GM19035 (cell line): ENCODE measurements at regions not wholly inside any gene's neighbourhood (a gene's known extent, or its start where the extent isn't known, plus 50 kb on each side); places are given as distances from the start of the nearest gene placed in this dataset.
"Not testable (repeated sequence)": the region's sequence is repeated elsewhere in the genome, so short reads cannot be mapped to it uniquely, and the experiment has no call there.

Experiments used
- ATAC-seq: cut with Tn5 transposase; IDR thresholded peaks from one replicate; pipeline ENCODE4 v1.9.1; 2021; ENCODE audit not compliant: unreplicated experiment

DNA sequence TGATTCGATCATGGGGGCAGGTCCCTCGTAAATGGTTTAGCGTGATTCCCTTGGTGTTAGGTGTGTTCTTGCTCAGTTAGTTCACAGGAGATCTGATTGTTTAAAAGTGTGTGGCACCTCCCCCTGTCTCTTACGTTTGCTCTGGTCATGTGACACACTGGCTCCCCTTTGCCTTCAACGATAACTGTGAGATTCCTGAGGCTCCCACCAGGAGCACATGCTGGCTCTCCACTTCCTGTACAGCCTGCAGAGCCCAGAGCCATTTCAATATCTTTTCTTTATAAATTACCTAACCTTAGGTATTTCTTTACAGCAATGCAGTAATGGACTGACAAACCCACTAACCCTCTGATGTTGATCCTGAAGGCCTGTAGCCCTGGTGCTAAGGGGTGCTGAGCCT lies 141.9 kb downstream of the FCRL5 start:
- ATAC-seq, result no peak

DNA sequence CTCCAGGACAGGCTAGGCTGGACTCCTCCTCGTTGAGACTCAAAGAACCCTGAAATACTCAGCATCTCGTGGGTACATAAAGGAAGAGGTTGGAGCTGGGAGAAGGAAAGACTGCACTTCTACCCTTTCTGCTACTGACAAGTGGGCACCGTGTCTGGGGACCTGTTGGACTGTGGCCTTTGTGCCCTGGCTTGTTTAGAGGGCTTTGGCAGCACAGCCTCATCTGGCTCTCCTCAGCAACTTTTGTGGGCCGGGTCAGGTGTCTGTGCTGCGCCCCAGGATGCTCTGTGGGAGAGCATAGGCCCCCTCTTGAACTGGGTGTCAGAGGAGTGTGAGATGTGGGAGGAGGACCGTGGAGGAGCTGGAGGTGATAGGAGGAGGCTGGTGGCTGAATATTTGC lies 142.4 kb downstream of the FCRL5 start:
- no peak for ATAC-seq

DNA sequence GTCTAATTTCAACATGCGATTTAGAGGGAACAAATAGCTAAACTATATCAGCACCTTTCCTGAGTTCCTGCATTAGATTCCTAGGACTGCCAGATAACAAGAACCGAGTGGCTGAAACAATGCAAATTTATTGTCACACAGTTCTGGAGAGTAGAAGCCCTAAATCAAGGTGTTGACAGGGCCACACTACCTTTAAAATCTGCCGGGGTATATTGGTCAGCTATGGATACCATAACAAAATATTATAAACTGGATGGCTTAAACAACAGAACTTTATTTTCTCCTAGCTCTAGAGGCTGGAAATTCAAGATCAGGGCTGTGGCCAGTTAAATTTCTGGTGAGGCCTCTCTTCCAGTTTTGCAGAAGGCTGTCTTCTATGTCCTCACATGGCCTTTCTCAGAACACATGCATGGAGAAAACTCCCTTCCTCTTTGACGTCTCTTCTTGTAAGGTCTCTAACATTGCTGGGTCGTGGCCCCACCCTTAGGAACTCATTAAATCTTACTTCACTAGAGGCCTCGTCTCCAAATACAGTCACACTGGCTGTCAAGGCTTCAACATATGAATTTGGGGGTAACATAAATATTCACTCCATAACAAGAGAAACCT lies 144.3 kb downstream of the FCRL5 start:
- no peak for ATAC-seq

DNA sequence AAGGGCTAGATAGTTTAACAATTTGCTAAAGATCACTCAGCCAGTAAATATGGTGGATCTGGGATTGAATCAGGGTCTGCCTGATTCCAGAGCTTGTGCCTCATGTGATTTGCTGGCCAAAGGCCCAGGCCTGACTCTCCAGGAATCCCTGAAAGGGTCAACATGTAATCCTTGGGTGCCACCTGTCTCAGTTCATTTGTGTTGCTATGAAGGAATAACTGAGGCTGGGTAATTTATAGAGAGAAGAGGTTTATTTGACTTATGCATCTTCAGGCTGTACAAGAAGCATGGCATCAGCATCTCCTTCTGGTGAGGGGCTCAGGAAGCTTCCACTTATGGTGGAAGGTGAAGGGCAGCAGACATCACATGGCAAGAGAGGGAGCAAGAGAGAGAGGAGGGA lies 144.9 kb downstream of the FCRL5 start:
- no peak for ATAC-seq

DNA sequence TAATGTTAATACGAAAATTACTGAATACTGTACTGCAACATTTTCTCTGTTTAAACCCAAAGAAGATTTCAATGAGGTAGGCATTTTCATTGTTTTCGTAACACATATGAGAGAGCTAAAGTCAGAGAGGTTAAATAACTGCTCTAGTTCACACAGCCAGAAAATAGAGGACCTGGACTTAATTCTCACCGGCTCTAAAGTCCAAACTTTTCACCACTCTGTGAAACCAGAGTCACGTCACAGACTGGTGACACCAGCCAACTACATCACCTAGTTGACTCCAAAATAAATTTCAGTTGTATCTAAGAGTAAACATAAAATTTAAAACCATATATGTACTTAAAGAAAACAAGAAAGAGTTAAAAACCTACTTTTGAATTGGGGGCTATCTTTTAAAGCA lies 146.7 kb downstream of the FCRL5 start:
- no peak for ATAC-seq

DNA sequence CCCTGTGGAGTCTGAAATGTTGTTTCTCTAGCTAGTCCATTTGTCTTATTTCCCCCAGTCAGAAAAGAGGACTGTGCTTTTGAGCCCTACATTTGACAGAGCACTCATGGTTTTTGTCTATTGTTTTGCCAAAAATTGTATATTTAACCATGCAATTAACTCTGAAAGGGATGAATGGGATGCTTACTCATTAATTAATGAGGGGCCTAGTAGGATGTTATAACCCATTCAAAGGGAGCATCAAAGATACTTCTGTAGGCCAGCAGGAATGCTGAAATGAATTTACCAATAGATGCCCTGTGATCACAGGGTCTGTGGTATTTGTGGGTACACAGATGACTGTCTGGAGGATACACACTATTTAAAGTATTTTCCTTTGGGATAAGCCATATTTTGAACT lies 147.7 kb downstream of the FCRL5 start:
- ATAC-seq, result no peak

DNA sequence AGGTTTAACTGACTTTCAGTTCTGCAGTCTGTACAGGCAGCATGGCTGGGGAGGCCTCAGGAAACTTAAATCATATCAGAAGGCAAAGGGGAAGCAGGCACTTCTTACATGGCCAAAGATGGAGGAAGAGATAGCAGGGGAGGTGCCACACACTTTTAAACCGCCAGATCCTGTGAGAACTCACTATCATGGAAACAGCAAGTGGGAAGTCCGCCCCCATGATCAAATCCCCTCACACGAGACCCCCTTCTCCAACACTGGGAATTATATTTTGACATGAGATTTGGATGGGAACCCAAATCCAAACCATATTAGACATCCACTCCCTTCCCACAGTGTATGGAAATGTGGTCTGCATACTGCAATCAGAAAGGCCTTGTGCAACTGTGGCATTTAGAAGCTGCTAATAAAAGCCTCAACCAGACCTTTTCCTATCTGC lies 148.2 kb downstream of the FCRL5 start:
- ATAC-seq, result peak; percentile 16

DNA sequence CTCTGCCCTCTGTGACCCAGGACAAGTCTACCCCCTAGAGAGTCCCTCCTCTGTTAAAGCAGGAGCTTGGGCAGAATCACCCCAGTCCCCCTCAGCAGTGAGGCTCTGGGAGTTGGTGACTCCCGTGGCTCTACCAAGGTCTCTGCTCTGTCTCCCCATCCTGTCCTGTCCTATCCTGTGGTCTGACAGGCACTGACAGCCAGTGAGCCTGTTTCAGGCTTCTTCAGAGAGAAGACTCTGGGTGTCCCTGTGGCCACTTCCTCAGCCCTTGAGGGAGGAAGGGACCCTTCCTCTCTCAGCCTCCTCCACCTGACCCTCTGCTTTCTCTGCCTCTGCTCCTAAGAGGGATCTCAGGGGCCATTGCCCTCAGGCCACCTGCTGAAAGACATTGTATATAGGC lies 148.7 kb downstream of the FCRL5 start:
- ATAC-seq, result peak; percentile 20

DNA sequence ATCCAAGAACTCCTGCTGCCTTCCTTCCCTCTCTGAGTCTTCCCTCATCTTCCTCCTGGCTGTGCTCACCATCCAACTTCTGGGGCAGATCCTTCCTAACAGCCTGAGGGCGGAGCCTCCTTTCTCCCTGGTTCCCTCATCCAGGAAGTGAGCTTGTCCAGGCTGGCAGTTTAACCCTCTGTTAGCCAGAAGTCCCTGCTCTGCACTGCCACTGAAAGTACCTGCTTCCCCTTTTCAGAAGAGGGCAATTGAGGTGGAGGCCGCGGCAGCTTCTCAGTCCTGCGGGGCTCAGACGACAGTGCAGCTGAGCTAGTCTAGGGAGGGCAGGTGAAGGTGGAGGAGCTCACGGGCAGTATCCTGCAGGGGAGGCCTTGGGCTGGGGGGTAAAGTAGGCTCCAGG lies 149.1 kb downstream of the FCRL5 start:
- peak; percentile 66 for ATAC-seq

DNA sequence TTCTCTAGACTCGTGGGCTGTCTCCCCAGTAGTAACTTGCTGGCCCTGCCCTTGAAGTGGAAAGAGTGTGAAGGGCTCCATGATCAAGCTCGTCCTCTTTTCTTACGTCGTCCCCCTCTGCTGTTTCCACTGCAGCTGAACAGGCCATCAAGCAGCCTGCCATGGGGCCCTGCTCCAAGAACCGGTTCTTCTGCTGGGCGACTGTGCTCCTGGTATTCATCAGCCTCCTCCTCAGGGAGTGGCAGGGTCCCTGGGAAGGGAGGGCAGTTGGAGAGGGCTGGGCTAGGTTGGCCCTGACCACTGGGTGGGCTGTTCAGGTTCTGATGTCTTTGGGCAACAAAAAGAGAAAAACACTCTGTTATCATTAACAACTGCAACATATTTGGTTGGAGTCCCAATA lies 151.5 kb downstream of the FCRL5 start:
- ATAC-seq, result no peak

DNA sequence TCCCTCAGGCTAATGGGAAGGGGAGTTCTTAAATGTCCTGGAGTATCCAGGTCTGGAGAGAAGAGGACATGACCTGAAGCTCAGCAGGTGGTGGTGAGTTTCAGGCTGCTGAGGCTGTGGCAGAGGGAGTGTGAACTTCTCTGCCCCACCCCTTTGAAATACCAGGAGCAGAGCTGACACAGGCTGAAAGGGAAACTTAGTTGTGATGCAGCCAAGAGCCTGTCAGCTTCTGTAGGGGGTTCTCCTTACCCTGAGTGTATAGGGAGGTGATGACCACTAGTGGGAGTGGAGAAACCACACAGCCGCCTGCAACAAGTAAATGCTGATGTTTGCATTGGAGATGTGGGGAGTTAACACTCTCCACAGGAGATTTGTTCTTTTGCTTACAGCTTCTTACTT lies 152.3 kb downstream of the FCRL5 start:
- ATAC-seq, result peak; percentile 63

DNA sequence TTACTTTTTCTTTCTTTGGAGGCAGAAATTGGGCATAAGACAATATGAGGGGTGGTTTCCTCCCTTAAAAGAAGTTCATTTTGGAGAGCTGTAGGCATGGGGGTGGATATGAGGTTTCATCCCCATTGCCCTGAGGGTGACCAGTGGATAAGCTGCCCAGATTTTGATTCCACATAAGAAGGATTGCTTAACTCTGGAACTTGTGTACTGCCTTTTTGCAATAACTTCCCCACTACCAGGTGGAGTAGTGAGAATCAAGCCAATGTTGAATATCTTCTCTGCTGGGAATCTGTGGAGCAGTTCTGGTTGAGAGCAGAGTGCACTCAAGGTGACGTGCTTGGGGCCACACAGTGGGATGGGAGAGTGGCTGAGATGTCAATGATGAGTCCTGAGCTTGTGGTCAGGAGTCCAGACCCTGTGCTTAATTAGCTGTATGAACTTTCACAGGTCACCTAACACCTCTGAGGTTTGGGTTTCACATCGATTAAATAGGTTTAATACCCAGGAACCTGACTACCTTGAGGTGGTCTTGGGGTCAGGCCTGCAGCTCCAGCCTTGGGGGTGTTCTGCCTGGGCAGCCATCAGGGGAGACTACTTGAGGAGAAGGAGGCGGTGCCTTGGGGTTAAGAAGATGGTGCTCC lies 152.9 kb downstream of the FCRL5 start:
- no peak for ATAC-seq

DNA sequence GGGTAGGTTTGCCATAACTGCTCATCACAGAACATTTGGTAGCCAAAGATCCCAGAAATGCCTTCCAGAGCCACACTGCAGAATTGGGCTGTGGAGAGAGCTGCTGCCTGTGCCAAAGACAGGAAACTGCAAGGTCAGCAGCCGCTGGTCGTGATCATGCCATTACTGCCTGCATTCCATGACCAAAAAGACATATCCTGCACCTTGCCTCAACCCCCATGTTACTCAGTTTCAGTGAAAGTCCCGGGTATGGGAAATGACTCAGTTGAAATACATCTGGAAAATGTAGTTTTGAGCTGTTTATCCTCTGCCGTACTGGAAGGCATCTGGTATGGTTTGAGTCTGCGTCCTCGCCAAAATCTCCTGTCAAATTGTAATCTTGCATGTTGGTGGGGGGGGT lies 161.7 kb downstream of the FCRL5 start:
- ATAC-seq, result no peak

DNA sequence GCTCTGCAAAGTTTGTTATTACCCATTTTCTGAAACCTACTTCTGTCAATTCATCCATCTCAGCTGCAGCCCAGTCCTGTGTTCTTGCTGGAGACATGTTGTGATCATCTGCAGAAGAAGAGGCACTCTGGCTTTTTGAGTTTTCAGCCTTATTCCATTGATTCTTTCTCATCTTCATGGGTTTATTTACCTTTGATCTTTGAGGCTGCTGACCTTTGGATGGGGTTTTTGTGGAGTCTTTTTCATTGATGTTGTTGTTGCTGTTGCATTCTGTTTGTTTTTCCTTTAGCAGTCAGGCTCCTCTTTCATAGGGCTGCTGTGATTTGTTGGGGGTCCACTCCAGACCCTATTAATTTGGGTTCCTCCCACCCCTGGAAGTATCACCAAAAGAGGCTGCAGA lies 164.3 kb downstream of the FCRL5 start:
- ATAC-seq, result no peak

DNA sequence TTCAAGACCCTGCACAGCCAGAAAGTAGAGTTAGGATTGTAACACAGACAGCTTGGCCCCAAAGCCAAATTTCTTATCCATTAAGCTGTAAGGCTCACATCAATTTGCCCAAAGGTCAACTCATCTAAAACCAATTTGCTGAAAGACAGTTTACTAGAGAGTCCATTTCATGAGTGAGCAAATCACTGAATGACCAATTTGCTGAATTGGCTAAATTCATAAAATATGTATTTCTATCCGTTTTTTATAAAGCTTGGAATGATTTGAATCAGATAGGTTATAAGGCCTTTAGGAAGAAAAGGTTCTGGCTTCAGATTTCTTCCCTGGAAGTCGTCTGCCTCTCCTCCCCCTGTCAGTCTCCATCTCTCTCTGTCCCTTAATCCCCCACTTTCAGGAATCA lies 168.1 kb downstream of the FCRL5 start:
- ATAC-seq, result no peak

DNA sequence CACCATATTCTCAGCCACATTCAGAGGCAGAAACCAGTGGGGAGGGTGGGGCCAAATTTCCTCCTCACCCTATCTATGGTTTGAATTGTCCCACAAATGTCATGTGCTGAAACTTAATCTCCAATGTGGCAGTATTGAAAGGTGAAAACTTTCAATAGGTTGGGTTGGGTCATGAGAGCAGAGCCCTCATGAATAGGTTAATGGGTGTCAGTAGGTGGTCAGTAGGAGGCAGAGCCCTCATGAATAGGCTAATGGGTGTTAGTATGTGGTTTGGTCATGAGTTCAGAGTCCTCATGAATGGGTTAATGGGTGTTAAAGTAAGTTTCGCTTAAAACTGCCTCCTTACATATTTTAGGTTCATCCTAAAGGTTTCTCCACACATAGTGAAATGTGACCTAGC lies 170.0 kb downstream of the FCRL5 start:
- ATAC-seq, result no peak

DNA sequence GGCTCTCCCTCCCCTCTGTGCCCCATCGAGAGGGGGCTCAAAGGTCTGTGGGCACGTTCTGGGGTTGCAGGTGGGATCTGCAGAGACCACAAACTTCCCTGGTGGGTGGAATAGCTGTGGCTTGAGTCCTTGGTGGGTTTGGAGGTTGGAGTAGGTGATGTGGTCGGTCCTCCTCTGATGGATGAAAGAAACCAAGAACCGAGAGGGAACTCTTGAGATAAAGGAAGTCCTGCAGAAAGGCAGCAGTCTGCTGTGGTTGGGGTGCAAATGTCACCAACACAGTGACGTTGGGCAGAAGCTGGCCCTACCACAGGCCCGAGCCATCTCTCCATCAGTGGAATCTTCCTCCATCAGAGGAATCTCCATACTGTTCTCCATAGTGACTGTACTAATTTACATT lies 171.8 kb downstream of the FCRL5 start:
- no peak for ATAC-seq

DNA sequence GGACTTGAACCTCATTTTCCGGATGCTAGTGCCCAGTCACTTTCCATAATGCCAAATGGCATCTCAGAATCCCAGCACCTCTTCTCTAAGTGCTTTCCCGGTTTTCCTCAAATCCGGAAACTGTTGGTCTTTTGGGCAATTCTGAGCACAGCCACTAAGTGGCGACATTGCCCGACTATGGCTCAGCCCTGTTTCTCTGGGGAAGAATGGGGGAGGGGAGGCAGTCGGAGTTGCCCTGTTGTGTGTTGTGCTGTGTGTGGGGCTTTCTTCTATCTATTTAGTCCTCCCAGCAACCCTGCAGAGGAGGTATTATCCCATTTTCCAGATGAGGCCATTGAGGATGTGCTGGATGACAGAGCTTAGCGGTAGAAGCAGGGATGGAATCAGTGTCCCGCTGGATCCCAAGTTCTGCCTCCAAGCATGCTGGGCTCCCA lies 175.0 kb downstream of the FCRL5 start:
- ATAC-seq, result not testable (repeated sequence)

DNA sequence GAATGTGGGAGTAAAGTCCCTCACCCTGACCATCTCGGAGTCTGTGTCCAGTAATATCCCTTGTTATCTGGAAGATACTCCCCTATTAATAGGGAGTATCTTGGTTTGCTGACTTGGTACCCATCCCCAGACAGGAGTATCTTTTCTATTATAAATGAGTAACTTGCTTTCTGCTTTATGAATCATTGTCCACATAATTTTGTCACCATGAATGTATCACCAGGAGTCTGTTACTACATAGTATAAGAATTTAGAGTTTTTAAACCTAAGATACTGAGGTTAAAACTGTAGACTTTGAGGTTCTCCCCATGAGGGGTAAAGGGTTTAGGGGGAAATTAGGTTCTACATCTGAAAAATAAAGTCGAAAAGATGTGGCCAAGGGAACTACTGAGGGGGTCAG lies 175.6 kb downstream of the FCRL5 start:
- no peak for ATAC-seq

DNA sequence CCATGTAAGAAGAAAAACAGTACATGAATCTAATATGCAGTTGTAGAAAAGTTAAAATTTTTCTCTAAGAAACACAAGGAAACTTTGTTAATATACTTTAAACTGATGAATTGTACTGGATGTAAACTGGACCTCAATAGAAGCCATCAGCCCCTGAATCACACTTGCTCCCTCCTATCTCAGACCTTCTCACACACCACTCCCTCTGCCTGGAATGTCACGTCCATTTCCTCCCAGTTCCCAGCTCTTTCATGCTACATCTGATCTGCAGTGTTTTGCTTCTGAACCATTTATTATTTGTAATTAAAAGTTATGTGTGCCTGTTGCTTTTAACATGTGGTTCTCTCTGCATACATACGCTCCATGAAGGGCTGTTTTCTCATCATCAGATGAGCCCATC lies 180.0 kb downstream of the FCRL5 start:
- ATAC-seq, result not testable (repeated sequence)

DNA sequence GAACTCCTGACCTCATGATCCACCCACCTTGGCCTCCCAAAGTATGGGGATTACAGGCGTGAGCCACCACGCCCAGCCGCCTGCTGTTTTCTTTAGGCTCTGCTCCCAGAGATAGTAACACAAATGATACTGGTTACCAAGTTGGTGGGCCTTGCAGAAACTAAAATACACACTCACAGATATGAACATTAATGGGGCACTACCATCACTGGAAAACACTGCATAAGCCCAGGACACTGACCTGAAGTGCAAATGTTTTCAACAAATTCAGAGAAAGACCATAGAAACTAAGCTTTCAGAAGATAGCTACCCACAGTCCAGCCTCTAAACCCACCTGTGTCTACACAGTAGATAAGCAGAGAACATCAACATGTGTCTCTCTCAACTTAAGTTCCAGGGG lies 180.5 kb downstream of the FCRL5 start:
- no peak for ATAC-seq

DNA sequence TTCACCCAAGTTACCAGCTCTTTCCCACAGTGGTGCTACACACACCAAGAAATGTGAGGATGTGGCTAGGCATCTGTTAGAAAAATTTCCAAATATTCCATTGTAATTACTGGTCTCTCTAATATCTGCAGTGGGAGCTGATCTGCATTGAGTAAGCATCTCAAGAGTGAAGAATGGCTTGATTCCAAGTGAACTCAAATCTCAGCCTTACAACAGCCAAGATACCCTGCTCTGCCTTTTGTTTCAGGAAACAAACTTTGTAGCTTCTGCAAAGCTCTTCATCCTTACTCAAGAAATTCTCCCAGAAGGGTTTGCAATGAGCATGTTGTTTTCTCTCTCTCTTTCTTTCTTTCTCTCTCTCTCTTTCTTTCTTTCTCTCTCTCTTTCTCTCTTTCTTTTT lies 181.1 kb downstream of the FCRL5 start:
- ATAC-seq, result no peak

DNA sequence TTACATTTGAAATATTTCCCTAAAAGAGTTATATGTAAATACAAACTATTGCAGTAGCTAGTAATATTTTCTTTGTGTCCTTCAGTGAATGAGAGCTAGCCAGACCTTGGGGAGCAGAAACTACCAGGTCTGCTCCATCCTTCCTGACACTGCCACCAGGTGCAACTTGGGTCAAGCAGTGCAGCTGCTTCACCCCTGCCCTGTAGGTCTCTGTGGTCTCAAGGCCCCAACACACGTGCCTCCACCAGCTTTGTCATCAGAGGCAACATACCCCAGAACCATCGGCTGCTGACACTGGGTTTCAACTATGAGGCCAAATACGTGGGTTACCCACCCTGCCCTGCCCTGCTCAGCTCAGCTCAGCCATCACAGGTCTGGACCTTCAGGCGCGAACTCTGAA lies 181.6 kb downstream of the FCRL5 start:
- no peak for ATAC-seq
